Adrenal gland (tissue), 9 donors: ENCODE measurements at regions not wholly inside any gene's neighbourhood (a gene's known extent, or its start where the extent isn't known, plus 50 kb on each side); places are given as distances from the start of the nearest gene placed in this dataset.

ENCODE experiments used
- DNase-seq, 7 donors: peaks; one replicate each; pipeline ENCODE4 v3.0.0-alpha.2; 2019 to 2020
- H3K27ac ChIP-seq, 5 donors: fragments of 200-600 bp; sonication (generic) in 4 of 5; 1 replicate in 3 of 5; 2 replicates in 2 of 5; pipeline versions ENCODE4 v1.5.1 to v1.8.0; 2016 to 2020; ENCODE audit warnings: mild to moderate bottlenecking in 1 of 5
- H3K27me3 ChIP-seq: fragments of 200-600 bp; 2 replicates; pipeline ENCODE4 v1.8.0; 2021
- H3K36me3 ChIP-seq, 2 donors: fragments of 200-600 bp; replicated peaks in 1 of 2; 1 replicate in 1 of 2; 2 replicates in 1 of 2; pipeline versions ENCODE4 v1.5.1 to v1.8.0; 2018 to 2022
- H3K4me1 ChIP-seq, 2 donors: fragments of 200-600 bp; replicated peaks in 1 of 2; 1 replicate in 1 of 2; 2 replicates in 1 of 2; pipeline versions ENCODE4 v1.5.1 to v1.8.0; 2018 to 2021
- H3K4me3 ChIP-seq, 4 donors: fragments of 200-600 bp; sonication (generic) in 3 of 4; one replicate each; pipeline ENCODE4 v1.5.1; 2016 to 2018
- H3K9me3 ChIP-seq, 3 donors: fragments of 200-600 bp; sonication (generic) in 1 of 3; replicated peaks in 1 of 3; 1 replicate in 2 of 3; 2 replicates in 1 of 3; pipeline versions ENCODE4 v1.5.1 to v1.8.0; 2016 to 2021
- CTCF ChIP-seq, 6 experiments: fragments of 450-650 bp in 4 of 6; fragments of 200-600 bp in 2 of 6; sonication (generic) in 1 of 6; IDR thresholded peaks; 1 replicate in 5 of 6; 2 replicates in 1 of 6; pipeline versions ENCODE4 v1.5.1 to v1.8.0; 2016 to 2021; ENCODE audit warnings: antibody characterized with exemption in 6 of 6, mild to moderate bottlenecking in 2 of 6, moderate library complexity in 1 of 6
- POLR2A ChIP-seq, 2 donors: fragments of 450-650 bp; IDR thresholded peaks; one replicate each; pipeline ENCODE4 v1.6.1; 2017; ENCODE audit warnings: antibody characterized with exemption in 2 of 2, mild to moderate bottlenecking in 2 of 2, moderate library complexity in 1 of 2
- WGBS, 4 donors: extraction: QIAGEN DNeasy Blood & Tissue Kit in 2 of 4; methylation state at CpG; one replicate each; pipeline versions ENCODE4 v1.1.5 to v1.1.7; 2013 to 2017; 5-methylcytosine and 5-hydroxymethylcytosine counted together
- intact Hi-C, 2 donors: fragments of 100-400 bp; cut with DNase I; formaldehyde crosslinking; loops; one replicate each; pipeline versions ENCODE4 v1.14.1 to v1.15.0; 2022 to 2023
- donor health status: healthy with polysubstance abuse.
- donor health status: Bipolar disorder and iron deficiency.
- donor health status: DM: yes; HTN: yes; CAD: no.
- donor health status: DM: no; HTN: no; CAD: no.
- donor health status: DM: no; HTN: no; CAD: no.

GRCh38 chr7:156429514-156429913 lies 211.1 kb upstream of the RNF32 start:
- Histone ChIP-seq H3K4me1 (no peaks in the 10 kb centered on the region), H3K27ac (no peak overlapping the region), H3K27me3 (no peaks in the 10 kb centered on the region), H3K9me3 (no peaks in the 10 kb centered on the region), H3K4me3 (no peak overlapping the region), H3K36me3 (no peaks in the 10 kb centered on the region)
- TF ChIP-seq POLR2A (IDR thresholded peaks at IDR 0.05), result no peak
- no peak for TF ChIP-seq CTCF (IDR thresholded peaks at IDR 0.05)
- 90 to 94% (median 93%) methylated on average over 5 of the region's 5 CpGs for WGBS, 4 donors
- DNase-seq, result no peak
- intact Hi-C loops, result no loop called here

- TF ChIP-seq CTCF (IDR thresholded peaks at IDR 0.05) (no peak), POLR2A (IDR thresholded peaks at IDR 0.05) (no peak)
- intact Hi-C loops, result no loop called here
- Histone ChIP-seq H3K36me3 (no peaks in the 10 kb centered on the region), H3K9me3 (no peaks in the 10 kb centered on the region), H3K4me1 (peaks cover 0 to 5% of the 10 kb centered on the region in 2 donors), H3K27me3 (no peaks in the 10 kb centered on the region), H3K4me3 (no peak overlapping the region), H3K27ac (no peak overlapping the region)
- peak in 1 of 7 donors; percentile 4 for DNase-seq
Measured at GRCh38 chr7:156423876-156424275, 216.7 kb upstream of the RNF32 start.

GRCh38 chr7:156420496-156420895 lies 220.1 kb upstream of the RNF32 start:
- Histone ChIP-seq H3K27me3 (no peaks in the 10 kb centered on the region), H3K27ac (no peak overlapping the region), H3K4me1 (peaks cover 0 to 5% of the 10 kb centered on the region in 2 donors), H3K36me3 (no peaks in the 10 kb centered on the region), H3K9me3 (no peaks in the 10 kb centered on the region), H3K4me3 (no peak overlapping the region)
- 90 to 100% (median 95%) methylated on average over 1 of the region's 1 CpG for WGBS, 4 donors
- TF ChIP-seq POLR2A (IDR thresholded peaks at IDR 0.05) (no peak), CTCF (IDR thresholded peaks at IDR 0.05) (no peak)
- intact Hi-C loops, result no loop called here
- DNase-seq, result no peak

GRCh38 chr7:156419782-156420181 lies 220.8 kb upstream of the RNF32 start:
- intact Hi-C loops, result no loop called here
- H3K9me3 ChIP-seq, result no peaks in the 10 kb centered on the region
- peaks cover 0 to 5% of the 10 kb centered on the region in 2 donors for H3K4me1 ChIP-seq
- DNase-seq, result no peak
- H3K27me3 ChIP-seq, result no peaks in the 10 kb centered on the region
- H3K27ac ChIP-seq, result no peak overlapping the region
- H3K4me3 ChIP-seq, result no peak overlapping the region
- WGBS, 4 donors, result 85 to 89% (median 88%) methylated on average over 1 to 3 of the region's 3 CpGs
- H3K36me3 ChIP-seq, result no peaks in the 10 kb centered on the region
- TF ChIP-seq POLR2A (IDR thresholded peaks at IDR 0.05) (no peak), CTCF (IDR thresholded peaks at IDR 0.05) (no peak)
